Type B pancreatic cell (in vitro differentiated cells): ENCODE measurements at regions not wholly inside any gene's neighbourhood (a gene's known extent, or its start where the extent isn't known, plus 50 kb on each side); places are given as distances from the start of the nearest gene placed in this dataset.

ENCODE experiments used
- DNase-seq: peaks from one replicate; pipeline ENCODE4 v3.0.0; 2021; ENCODE audit warnings: mixed read lengths; ENCODE audit not compliant: unreplicated experiment; ENCODE audit errors: extremely low spot score
- H3K27ac Mint-ChIP-seq: 2 replicates; pipeline ENCODE4 v1.8.0; 2021; ENCODE audit warnings: mild to moderate bottlenecking, mixed read lengths
- H3K27me3 Mint-ChIP-seq: 2 replicates; pipeline ENCODE4 v1.8.0; 2021; ENCODE audit warnings: mixed read lengths
- H3K36me3 Mint-ChIP-seq: 2 replicates; pipeline ENCODE4 v1.8.0; 2021; ENCODE audit warnings: mixed read lengths
- H3K4me1 Mint-ChIP-seq: one replicate; pipeline ENCODE4 v1.8.0; 2021; ENCODE audit warnings: mixed read lengths; ENCODE audit not compliant: unreplicated experiment
- H3K4me3 Mint-ChIP-seq: 2 replicates; pipeline ENCODE4 v1.8.0; 2021; ENCODE audit warnings: mild to moderate bottlenecking, mixed read lengths
- H3K9me3 Mint-ChIP-seq: 2 replicates; pipeline ENCODE4 v1.8.0; 2021; ENCODE audit warnings: mixed read lengths
- CTCF ChIP-seq: fragments of 200-600 bp; sonication (generic); conservative IDR thresholded peaks from 2 replicates; pipeline ENCODE4 v1.5.0; 2021; ENCODE audit warnings: antibody characterized with exemption, mild to moderate bottlenecking

- no peak overlapping the region for H3K4me3 Mint-ChIP-seq
- no peak overlapping the region for H3K27ac Mint-ChIP-seq
- H3K36me3 Mint-ChIP-seq, result peaks cover 8% of the 10 kb centered on the region
- TF ChIP-seq CTCF, result no peak
- no peak for DNase-seq
- peaks cover 14% of the 10 kb centered on the region for H3K9me3 Mint-ChIP-seq
- H3K27me3 Mint-ChIP-seq, result no peaks in the 10 kb centered on the region
- H3K4me1 Mint-ChIP-seq, result peaks cover 43% of the 10 kb centered on the region
These were observed 94.0 kb upstream of the STT3B start for GRCh38 chr3:31438742-31439141.

GRCh38 chr3:31439890-31440750 is 92.6 kb upstream of the STT3B start:
- Mint-ChIP-seq H3K4me1 (peaks cover 53% of the 10 kb centered on the region), H3K27me3 (no peaks in the 10 kb centered on the region), H3K36me3 (peaks cover 8% of the 10 kb centered on the region), H3K4me3 (no peak overlapping the region), H3K9me3 (peaks cover 12% of the 10 kb centered on the region), H3K27ac (peak overlapping the region; percentile 1)
- no peak for TF ChIP-seq CTCF
- no peak for DNase-seq

- Mint-ChIP-seq H3K27me3 (no peaks in the 10 kb centered on the region), H3K4me1 (peaks cover 48% of the 10 kb centered on the region), H3K36me3 (peaks cover 8% of the 10 kb centered on the region), H3K4me3 (no peak overlapping the region), H3K27ac (no peak overlapping the region), H3K9me3 (peaks cover 11% of the 10 kb centered on the region)
- TF ChIP-seq CTCF, result no peak
- no peak for DNase-seq
These were observed 91.8 kb upstream of the STT3B start for GRCh38 chr3:31440878-31441277.

GRCh38 chr3:31442755-31443154 is 90.0 kb upstream of the STT3B start:
- H3K36me3 Mint-ChIP-seq, result no peaks in the 10 kb centered on the region
- H3K27ac Mint-ChIP-seq, result no peak overlapping the region
- no peak overlapping the region for H3K4me3 Mint-ChIP-seq
- no peak for DNase-seq
- no peak for TF ChIP-seq CTCF
- peaks cover 54% of the 10 kb centered on the region for H3K4me1 Mint-ChIP-seq
- peaks cover 2% of the 10 kb centered on the region for H3K9me3 Mint-ChIP-seq
- H3K27me3 Mint-ChIP-seq, result no peaks in the 10 kb centered on the region

GRCh38 chr3:31444220-31445142 is 88.2 kb upstream of the STT3B start:
- peaks cover 50% of the 10 kb centered on the region for H3K4me1 Mint-ChIP-seq
- H3K9me3 Mint-ChIP-seq, result peaks cover 7% of the 10 kb centered on the region
- peak overlapping the region; percentile 75 for H3K4me3 Mint-ChIP-seq
- H3K27me3 Mint-ChIP-seq, result no peaks in the 10 kb centered on the region
- no peak for TF ChIP-seq CTCF
- H3K36me3 Mint-ChIP-seq, result no peaks in the 10 kb centered on the region
- peak overlapping the region; percentile 77 for H3K27ac Mint-ChIP-seq
- DNase-seq, result no peak
